ENCODE measurements at regions not wholly inside any gene's neighbourhood (a gene's known extent, or its start where the extent isn't known, plus 50 kb on each side); places are given as distances from the start of the nearest gene placed in this dataset.

- TF ChIP-seq, protein P1, sequence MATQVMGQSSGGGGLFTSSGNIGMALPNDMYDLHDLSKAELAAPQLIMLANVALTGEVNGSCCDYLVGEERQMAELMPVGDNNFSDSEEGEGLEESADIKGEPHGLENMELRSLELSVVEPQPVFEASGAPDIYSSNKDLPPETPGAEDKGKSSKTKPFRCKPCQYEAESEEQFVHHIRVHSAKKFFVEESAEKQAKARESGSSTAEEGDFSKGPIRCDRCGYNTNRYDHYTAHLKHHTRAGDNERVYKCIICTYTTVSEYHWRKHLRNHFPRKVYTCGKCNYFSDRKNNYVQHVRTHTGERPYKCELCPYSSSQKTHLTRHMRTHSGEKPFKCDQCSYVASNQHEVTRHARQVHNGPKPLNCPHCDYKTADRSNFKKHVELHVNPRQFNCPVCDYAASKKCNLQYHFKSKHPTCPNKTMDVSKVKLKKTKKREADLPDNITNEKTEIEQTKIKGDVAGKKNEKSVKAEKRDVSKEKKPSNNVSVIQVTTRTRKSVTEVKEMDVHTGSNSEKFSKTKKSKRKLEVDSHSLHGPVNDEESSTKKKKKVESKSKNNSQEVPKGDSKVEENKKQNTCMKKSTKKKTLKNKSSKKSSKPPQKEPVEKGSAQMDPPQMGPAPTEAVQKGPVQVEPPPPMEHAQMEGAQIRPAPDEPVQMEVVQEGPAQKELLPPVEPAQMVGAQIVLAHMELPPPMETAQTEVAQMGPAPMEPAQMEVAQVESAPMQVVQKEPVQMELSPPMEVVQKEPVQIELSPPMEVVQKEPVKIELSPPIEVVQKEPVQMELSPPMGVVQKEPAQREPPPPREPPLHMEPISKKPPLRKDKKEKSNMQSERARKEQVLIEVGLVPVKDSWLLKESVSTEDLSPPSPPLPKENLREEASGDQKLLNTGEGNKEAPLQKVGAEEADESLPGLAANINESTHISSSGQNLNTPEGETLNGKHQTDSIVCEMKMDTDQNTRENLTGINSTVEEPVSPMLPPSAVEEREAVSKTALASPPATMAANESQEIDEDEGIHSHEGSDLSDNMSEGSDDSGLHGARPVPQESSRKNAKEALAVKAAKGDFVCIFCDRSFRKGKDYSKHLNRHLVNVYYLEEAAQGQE (IDR thresholded peaks at IDR 0.05; ENCODE audit: insufficient replicate concordance, low read depth): no peak
- TF ChIP-seq SPI1 (IDR thresholded peaks at IDR 0.05; ENCODE audit: borderline replicate concordance, low read depth): no peak
- TF ChIP-seq POLR2AphosphoS5 (IDR thresholded peaks at IDR 0.05; ENCODE audit: low read depth): no peak
- TF ChIP-seq GABPA (IDR thresholded peaks at IDR 0.05; ENCODE audit: low read depth): no peak
- no peak for TF ChIP-seq CTCF (IDR thresholded peaks at IDR 0.05; ENCODE audit: insufficient read depth, low read length)
- Histone ChIP-seq H3K27ac (replicated peaks) (no peak overlapping the region), H3K27me3 (ENCODE audit: insufficient read depth, poor library complexity, severe bottlenecking) (peaks cover 2% of the 10 kb centered on the region), H3K4me3 (replicated peaks; ENCODE audit: insufficient read depth, low read length) (no peak overlapping the region)
- DNase-seq (ENCODE audit: low read depth in 1 of 2, low spot score in 1 of 2): no peak
Measured at GRCh38 chr9:99451112-99451606, 229.1 kb downstream of the SEC61B start.

- no peak for DNase-seq (ENCODE audit: low read depth in 1 of 2, low spot score in 1 of 2)
- H3K4me3 ChIP-seq (replicated peaks; ENCODE audit: insufficient read depth, low read length): no peak overlapping the region
- H3K27me3 ChIP-seq (ENCODE audit: insufficient read depth, poor library complexity, severe bottlenecking): no peaks in the 10 kb centered on the region
- H3K27ac ChIP-seq (replicated peaks): no peak overlapping the region
- TF ChIP-seq GABPA (IDR thresholded peaks at IDR 0.05; ENCODE audit: low read depth): no peak
- TF ChIP-seq, protein P1 (IDR thresholded peaks at IDR 0.05; ENCODE audit: insufficient replicate concordance, low read depth): no peak
- no peak for TF ChIP-seq SPI1 (IDR thresholded peaks at IDR 0.05; ENCODE audit: borderline replicate concordance, low read depth)
- no peak for TF ChIP-seq CTCF (IDR thresholded peaks at IDR 0.05; ENCODE audit: insufficient read depth, low read length)
Measured at GRCh38 chr9:99457406-99457805, 235.3 kb downstream of the SEC61B start.

- Histone ChIP-seq H3K27ac (replicated peaks) (no peak overlapping the region), H3K27me3 (ENCODE audit: insufficient read depth, poor library complexity, severe bottlenecking) (no peaks in the 10 kb centered on the region), H3K4me3 (replicated peaks; ENCODE audit: insufficient read depth, low read length) (no peak overlapping the region)
- TF ChIP-seq SPI1 (IDR thresholded peaks at IDR 0.05; ENCODE audit: borderline replicate concordance, low read depth) (no peak), GABPA (IDR thresholded peaks at IDR 0.05; ENCODE audit: low read depth) (no peak), CTCF (IDR thresholded peaks at IDR 0.05; ENCODE audit: insufficient read depth, low read length) (no peak), POLR2AphosphoS5 (IDR thresholded peaks at IDR 0.05; ENCODE audit: low read depth) (no peak)
- TF ChIP-seq, protein P1 (IDR thresholded peaks at IDR 0.05; ENCODE audit: insufficient replicate concordance, low read depth): no peak
- DNase-seq (ENCODE audit: low read depth in 1 of 2, low spot score in 1 of 2): no peak
Measured at GRCh38 chr9:99457981-99458380, 235.9 kb downstream of the SEC61B start.

Measured in HL-60 (cell line).